GM12878 (cell line): ENCODE measurements at regions not wholly inside any gene's neighbourhood (a gene's known extent, or its start where the extent isn't known, plus 50 kb on each side); places are given as distances from the start of the nearest gene placed in this dataset.

Experiments used
- ATAC-seq: fragments of 200-7000 bp; cut with Tn5 transposase; 3 replicates; pipeline ENCODE4 v1.9.1; 2020; ENCODE audit warnings: mild to moderate bottlenecking, moderate library complexity
- BruUV-seq: library from RNA; stranded (reverse); fragments of 400-500 nt; replicated peaks from 2 replicates; lab custom pipeline; 2021; lab: Mats Ljungman, UMichigan
- CTCF ChIA-PET: fragments of 300-600 bp; sonication (Branson Sonifier 250); formaldehyde crosslinking; extraction: SDS; loops from one replicate; lab custom pipeline; 2021; ENCODE audit warnings: inconsistent platforms; lab: Yijun Ruan, JAX
- POLR2A ChIA-PET: fragments of 350-600 bp; formaldehyde crosslinking; extraction: SDS; loops from one replicate; lab custom pipeline; 2021; ENCODE audit warnings: inconsistent platforms; lab: Charles Lee
- RAD21 ChIA-PET: fragments of 300-600 bp; sonication (Branson Sonifier 250); formaldehyde crosslinking; loops from one replicate; lab custom pipeline; 2023; ENCODE audit warnings: antibody characterized with exemption; ENCODE audit not compliant: unreplicated experiment; lab: Charles Lee
- SMC1A ChIA-PET: fragments of 300-600 bp; sonication (Branson Sonifier 250); formaldehyde crosslinking; loops from one replicate; lab custom pipeline; 2023; ENCODE audit not compliant: unreplicated experiment, uncharacterized antibody; lab: Charles Lee
- DNase-seq: peaks from one replicate; pipeline ENCODE4 v3.0.0-alpha.2; 2011; ENCODE audit warnings: low read depth, low spot score
- FAIRE-seq: peaks from 3 replicates; lab custom pipeline; 2011; peaks lifted over from hg19 to GRCh38; lab: Jason Lieb, UNC
- H2AFZ ChIP-seq: 2 replicates; pipeline ENCODE4 v1.6.0; 2011; ENCODE audit warnings: low read depth, low read length, control low read depth; ENCODE audit not compliant: control insufficient read depth
- H3K27ac ChIP-seq: 2 replicates; pipeline ENCODE4 v1.5.1; 2011; ENCODE audit warnings: control low read depth; ENCODE audit not compliant: control insufficient read depth, insufficient read depth
- H3K27me3 ChIP-seq, 2 experiments: replicated peaks in 1 of 2; 2 replicates each; pipeline versions ENCODE4 v1.6.0 to v1.6.1; 2011; ENCODE audit warnings: low read length in 1 of 2; ENCODE audit not compliant: control insufficient read depth in 2 of 2, insufficient read depth in 2 of 2
- H3K36me3 ChIP-seq, 2 experiments: 2 replicates each; pipeline ENCODE4 v1.5.1; 2011; ENCODE audit warnings: low read length in 1 of 2; ENCODE audit not compliant: control insufficient read depth in 2 of 2, insufficient read depth in 2 of 2
- H3K4me1 ChIP-seq: 2 replicates; pipeline ENCODE4 v1.6.1; 2011; ENCODE audit warnings: mild to moderate bottlenecking, low read length, moderate library complexity, mixed read lengths; ENCODE audit not compliant: control insufficient read depth, insufficient read depth
- H3K4me2 ChIP-seq: 2 replicates; pipeline ENCODE4 v1.6.0; 2011; ENCODE audit warnings: control low read depth; ENCODE audit not compliant: control insufficient read depth, insufficient read depth
- H3K4me3 ChIP-seq: fragments of 200-600 bp; sonication (generic); 2 replicates; pipeline ENCODE4 v1.5.1; 2016
- H3K79me2 ChIP-seq: 2 replicates; pipeline ENCODE4 v1.6.0; 2011; ENCODE audit warnings: low read length; ENCODE audit not compliant: control insufficient read depth, insufficient read depth
- H3K9ac ChIP-seq: 2 replicates; pipeline ENCODE4 v1.8.0; 2011; ENCODE audit warnings: low read length, control low read depth, mixed read lengths; ENCODE audit not compliant: control insufficient read depth, insufficient read depth
- H3K9me3 ChIP-seq: replicated peaks from 3 replicates; pipeline ENCODE4 v1.5.1; 2011; ENCODE audit warnings: mild to moderate bottlenecking, low read length; ENCODE audit not compliant: control insufficient read depth, insufficient read depth
- H4K20me1 ChIP-seq: 2 replicates; pipeline ENCODE4 v1.6.0; 2011; ENCODE audit not compliant: control insufficient read depth, insufficient read depth
- CBFB ChIP-seq: IDR thresholded peaks from 2 replicates; pipeline ENCODE4 v1.6.1; 2016; ENCODE audit warnings: antibody characterized with exemption, low read depth
- CEBPB ChIP-seq, 2 experiments: fragments of 150-350 bp in 1 of 2; IDR thresholded peaks; 2 replicates each; pipeline ENCODE4 v1.6.1; 2012 to 2014; ENCODE audit warnings: low read depth in 2 of 2, low read length in 2 of 2, borderline replicate concordance in 1 of 2, inconsistent platforms in 1 of 2
- DPF2 ChIP-seq: fragments of 450-650 bp; IDR thresholded peaks from 2 replicates; pipeline ENCODE4 v1.6.1; 2017; ENCODE audit warnings: mild to moderate bottlenecking
- NR2C1 ChIP-seq: fragments of 450-650 bp; IDR thresholded peaks from 2 replicates; pipeline ENCODE4 v1.6.1; 2017; ENCODE audit warnings: antibody characterized with exemption, mild to moderate bottlenecking, moderate library complexity
- NRF1 ChIP-seq: conservative IDR thresholded peaks from 2 replicates; pipeline ENCODE4 v1.6.1; 2011; ENCODE audit warnings: mild to moderate bottlenecking, low read depth, low read length, improper control_type of control experiment
- TAF1 ChIP-seq: IDR thresholded peaks from 2 replicates; pipeline ENCODE4 v1.6.1; 2011; ENCODE audit warnings: mild to moderate bottlenecking, low read depth, low read length, borderline replicate concordance
- WRNIP1 ChIP-seq: IDR thresholded peaks from 2 replicates; pipeline ENCODE4 v1.6.1; 2011; ENCODE audit warnings: low read depth, low read length, improper control_type of control experiment, borderline replicate concordance
- ZNF274 ChIP-seq: IDR thresholded peaks from one replicate; pipeline ENCODE4 v1.8.0; 2011; ENCODE audit not compliant: insufficient read length, insufficient read depth
- WGBS: methylation state at CpG from one replicate; pipeline ENCODE4 v1.1.6; 2016; ENCODE audit warnings: low lambda C conversion rate; ENCODE audit not compliant: insufficient replicate concordance, insufficient coverage; ENCODE audit errors: missing lambda C conversion rate; 5-methylcytosine and 5-hydroxymethylcytosine counted together
- in situ Hi-C: fragments of 300-500 bp; cut with MboI; formaldehyde crosslinking; loops from 9 replicates; pipeline ENCODE4 v1.14.3; 2018; ENCODE audit warnings: mixed read lengths
- intact Hi-C: fragments of 100-400 bp; cut with micrococcal nuclease; formaldehyde crosslinking; loops from one replicate; pipeline ENCODE4 v1.14.2; 2022; ENCODE audit not compliant: unreplicated experiment
- TF ChIP-seq, protein P1 (sequence below): fragments of 150-350 bp; IDR thresholded peaks from 2 replicates; pipeline ENCODE4 v1.6.1; 2016; ENCODE audit warnings: low read depth, low read length
- TF ChIP-seq, protein P2 (sequence below): fragments of 450-650 bp; IDR thresholded peaks from 2 replicates; pipeline ENCODE4 v1.6.1; 2016; ENCODE audit warnings: mild to moderate bottlenecking
- TF ChIP-seq, protein P3 (sequence below): IDR thresholded peaks from 2 replicates; pipeline ENCODE4 v1.6.1; 2012; ENCODE audit warnings: low read depth, low read length, improper control_type of control experiment

DNA sequence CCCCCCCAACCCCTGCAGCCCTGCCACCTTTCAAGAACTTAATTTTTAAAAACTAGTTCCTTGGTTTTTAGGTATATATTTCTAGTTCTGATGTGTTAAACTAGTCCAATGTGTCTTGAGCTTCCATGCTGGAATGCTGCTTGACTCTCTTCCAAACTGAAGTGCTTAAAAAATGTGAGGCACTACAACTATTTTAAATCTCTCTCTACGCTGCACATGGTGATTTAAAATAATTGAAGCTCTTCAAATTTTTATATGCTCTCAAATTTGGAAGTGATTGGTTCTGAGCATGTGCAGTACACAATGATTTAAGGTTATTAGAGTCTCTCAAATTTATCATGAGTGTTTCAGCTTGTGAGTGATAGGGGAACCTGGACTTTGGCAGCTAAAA is 192.6 kb upstream of the ZEB2 start:
- RAD21 ChIA-PET = interaction anchor here (1.5 kb wide), 1 partner anchor 1040 kb away, joined by 3 read pairs; no protein-coding TSS in a partner anchor
- no peaks in the 10 kb centered on the region for H3K36me3 ChIP-seq
- no peaks in the 10 kb centered on the region for H3K9me3 ChIP-seq
- H3K79me2 ChIP-seq = no peaks in the 10 kb centered on the region
- in situ Hi-C loops = no loop called here
- intact Hi-C loops = no loop called here
- no peak for FAIRE-seq
- no peak for DNase-seq
- H4K20me1 ChIP-seq = no peaks in the 10 kb centered on the region
- no peaks in the 10 kb centered on the region for H3K27me3 ChIP-seq
- H3K27ac ChIP-seq = no peak overlapping the region
- no peak for ATAC-seq
- POLR2A ChIA-PET = interaction anchor here (0.6 kb wide), 1 partner anchor 690 kb away, joined by 10 read pairs; no protein-coding TSS in a partner anchor
- no TSS peak for BruUV-seq
- H3K4me2 ChIP-seq = no peak overlapping the region
- no peak overlapping the region for H3K4me3 ChIP-seq
- H3K4me1 ChIP-seq = no peaks in the 10 kb centered on the region
- H2AFZ ChIP-seq = no peak overlapping the region
- H3K9ac ChIP-seq = no peak overlapping the region
- SMC1A ChIA-PET = interaction anchor here (0.6 to 0.8 kb wide), 2 partner anchors 14 to 102 kb away, joined by 3 to 4 read pairs; no protein-coding TSS in a partner anchor
- 0% methylated on average over 1 of the region's 1 CpG for WGBS
- CTCF ChIA-PET = no interaction called here
- TF ChIP-seq WRNIP1 (no peak), DPF2 (no peak), CEBPB (IDR thresholded peaks at IDR 0.05; ENCODE audit: borderline replicate concordance in 1 of 2, low read depth in 2 of 2, low read length in 2 of 2) (no peak), NRF1 (no peak), ZNF274 (no peak), CBFB (no peak), NR2C1 (no peak), TAF1 (no peak)
- TF ChIP-seq, protein P1, sequence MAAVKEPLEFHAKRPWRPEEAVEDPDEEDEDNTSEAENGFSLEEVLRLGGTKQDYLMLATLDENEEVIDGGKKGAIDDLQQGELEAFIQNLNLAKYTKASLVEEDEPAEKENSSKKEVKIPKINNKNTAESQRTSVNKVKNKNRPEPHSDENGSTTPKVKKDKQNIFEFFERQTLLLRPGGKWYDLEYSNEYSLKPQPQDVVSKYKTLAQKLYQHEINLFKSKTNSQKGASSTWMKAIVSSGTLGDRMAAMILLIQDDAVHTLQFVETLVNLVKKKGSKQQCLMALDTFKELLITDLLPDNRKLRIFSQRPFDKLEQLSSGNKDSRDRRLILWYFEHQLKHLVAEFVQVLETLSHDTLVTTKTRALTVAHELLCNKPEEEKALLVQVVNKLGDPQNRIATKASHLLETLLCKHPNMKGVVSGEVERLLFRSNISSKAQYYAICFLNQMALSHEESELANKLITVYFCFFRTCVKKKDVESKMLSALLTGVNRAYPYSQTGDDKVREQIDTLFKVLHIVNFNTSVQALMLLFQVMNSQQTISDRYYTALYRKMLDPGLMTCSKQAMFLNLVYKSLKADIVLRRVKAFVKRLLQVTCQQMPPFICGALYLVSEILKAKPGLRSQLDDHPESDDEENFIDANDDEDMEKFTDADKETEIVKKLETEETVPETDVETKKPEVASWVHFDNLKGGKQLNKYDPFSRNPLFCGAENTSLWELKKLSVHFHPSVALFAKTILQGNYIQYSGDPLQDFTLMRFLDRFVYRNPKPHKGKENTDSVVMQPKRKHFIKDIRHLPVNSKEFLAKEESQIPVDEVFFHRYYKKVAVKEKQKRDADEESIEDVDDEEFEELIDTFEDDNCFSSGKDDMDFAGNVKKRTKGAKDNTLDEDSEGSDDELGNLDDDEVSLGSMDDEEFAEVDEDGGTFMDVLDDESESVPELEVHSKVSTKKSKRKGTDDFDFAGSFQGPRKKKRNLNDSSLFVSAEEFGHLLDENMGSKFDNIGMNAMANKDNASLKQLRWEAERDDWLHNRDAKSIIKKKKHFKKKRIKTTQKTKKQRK = no peak
- TF ChIP-seq, protein P2, sequence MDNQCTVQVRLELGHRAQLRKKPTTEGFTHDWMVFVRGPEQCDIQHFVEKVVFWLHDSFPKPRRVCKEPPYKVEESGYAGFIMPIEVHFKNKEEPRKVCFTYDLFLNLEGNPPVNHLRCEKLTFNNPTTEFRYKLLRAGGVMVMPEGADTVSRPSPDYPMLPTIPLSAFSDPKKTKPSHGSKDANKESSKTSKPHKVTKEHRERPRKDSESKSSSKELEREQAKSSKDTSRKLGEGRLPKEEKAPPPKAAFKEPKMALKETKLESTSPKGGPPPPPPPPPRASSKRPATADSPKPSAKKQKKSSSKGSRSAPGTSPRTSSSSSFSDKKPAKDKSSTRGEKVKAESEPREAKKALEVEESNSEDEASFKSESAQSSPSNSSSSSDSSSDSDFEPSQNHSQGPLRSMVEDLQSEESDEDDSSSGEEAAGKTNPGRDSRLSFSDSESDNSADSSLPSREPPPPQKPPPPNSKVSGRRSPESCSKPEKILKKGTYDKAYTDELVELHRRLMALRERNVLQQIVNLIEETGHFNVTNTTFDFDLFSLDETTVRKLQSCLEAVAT = no peak
- TF ChIP-seq, protein P3, sequence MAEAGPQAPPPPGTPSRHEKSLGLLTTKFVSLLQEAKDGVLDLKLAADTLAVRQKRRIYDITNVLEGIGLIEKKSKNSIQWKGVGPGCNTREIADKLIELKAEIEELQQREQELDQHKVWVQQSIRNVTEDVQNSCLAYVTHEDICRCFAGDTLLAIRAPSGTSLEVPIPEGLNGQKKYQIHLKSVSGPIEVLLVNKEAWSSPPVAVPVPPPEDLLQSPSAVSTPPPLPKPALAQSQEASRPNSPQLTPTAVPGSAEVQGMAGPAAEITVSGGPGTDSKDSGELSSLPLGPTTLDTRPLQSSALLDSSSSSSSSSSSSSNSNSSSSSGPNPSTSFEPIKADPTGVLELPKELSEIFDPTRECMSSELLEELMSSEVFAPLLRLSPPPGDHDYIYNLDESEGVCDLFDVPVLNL = no peak
